ENCODE measurements at regions not wholly inside any gene's neighbourhood (a gene's known extent, or its start where the extent isn't known, plus 50 kb on each side); places are given as distances from the start of the nearest gene placed in this dataset.

DNA sequence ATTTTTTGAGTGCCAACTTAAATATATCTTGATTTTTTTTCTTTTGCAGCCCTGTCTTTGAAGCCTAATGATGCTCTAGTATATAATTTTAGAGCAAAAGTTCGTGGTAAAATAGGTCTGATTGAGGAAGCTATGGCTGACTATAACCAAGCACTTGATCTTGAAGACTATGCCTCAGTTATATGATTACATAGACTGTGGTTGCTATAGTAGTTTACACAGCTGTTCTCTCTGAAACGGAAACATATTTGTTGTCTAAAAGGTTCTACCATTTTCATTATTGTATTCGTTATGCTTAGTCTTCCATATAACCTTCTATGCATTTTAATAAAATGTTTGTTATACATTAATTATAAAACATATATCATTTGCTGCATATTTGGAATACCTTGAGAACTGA lies 246.7 kb downstream of the TTC6 start:
- intact Hi-C loops (cut with micrococcal nuclease; ENCODE audit: unreplicated experiment), result no loop called here
- CTCF ChIA-PET, result no interaction called here
- Histone ChIP-seq H3K4me3 (ENCODE audit: low read depth, low read length, poor library complexity, severe bottlenecking) (no peak overlapping the region), H3K9me3 (ENCODE audit: low read depth, low read length, poor library complexity, severe bottlenecking) (no peaks in the 10 kb centered on the region), H3K27ac (ENCODE audit: low read depth, low read length, poor library complexity, severe bottlenecking) (no peak overlapping the region), H3K27me3 (replicated peaks; ENCODE audit: insufficient read depth, low read depth, low read length, poor library complexity) (no peaks in the 10 kb centered on the region), H3K4me1 (ENCODE audit: insufficient read depth, low read length, poor library complexity, severe bottlenecking) (no peaks in the 10 kb centered on the region), H3K36me3 (ENCODE audit: insufficient read depth, low read length, poor library complexity, severe bottlenecking) (no peaks in the 10 kb centered on the region)
- BruUV-seq (replicated peaks), result no TSS peak
- POLR2A ChIA-PET (ENCODE audit: low non-redundant PET), result no interaction called here
- no peak for TF ChIP-seq EZH2 (IDR thresholded peaks at IDR 0.05; ENCODE audit: borderline replicate concordance, low read depth, low read length, poor library complexity, severe bottlenecking)
- TF ChIP-seq, protein P1, sequence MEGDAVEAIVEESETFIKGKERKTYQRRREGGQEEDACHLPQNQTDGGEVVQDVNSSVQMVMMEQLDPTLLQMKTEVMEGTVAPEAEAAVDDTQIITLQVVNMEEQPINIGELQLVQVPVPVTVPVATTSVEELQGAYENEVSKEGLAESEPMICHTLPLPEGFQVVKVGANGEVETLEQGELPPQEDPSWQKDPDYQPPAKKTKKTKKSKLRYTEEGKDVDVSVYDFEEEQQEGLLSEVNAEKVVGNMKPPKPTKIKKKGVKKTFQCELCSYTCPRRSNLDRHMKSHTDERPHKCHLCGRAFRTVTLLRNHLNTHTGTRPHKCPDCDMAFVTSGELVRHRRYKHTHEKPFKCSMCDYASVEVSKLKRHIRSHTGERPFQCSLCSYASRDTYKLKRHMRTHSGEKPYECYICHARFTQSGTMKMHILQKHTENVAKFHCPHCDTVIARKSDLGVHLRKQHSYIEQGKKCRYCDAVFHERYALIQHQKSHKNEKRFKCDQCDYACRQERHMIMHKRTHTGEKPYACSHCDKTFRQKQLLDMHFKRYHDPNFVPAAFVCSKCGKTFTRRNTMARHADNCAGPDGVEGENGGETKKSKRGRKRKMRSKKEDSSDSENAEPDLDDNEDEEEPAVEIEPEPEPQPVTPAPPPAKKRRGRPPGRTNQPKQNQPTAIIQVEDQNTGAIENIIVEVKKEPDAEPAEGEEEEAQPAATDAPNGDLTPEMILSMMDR (conservative IDR thresholded peaks at IDR 0.05; ENCODE audit: low read depth, low read length), result no peak
- no peak for DNase-seq (ENCODE audit: low spot score)

DNA sequence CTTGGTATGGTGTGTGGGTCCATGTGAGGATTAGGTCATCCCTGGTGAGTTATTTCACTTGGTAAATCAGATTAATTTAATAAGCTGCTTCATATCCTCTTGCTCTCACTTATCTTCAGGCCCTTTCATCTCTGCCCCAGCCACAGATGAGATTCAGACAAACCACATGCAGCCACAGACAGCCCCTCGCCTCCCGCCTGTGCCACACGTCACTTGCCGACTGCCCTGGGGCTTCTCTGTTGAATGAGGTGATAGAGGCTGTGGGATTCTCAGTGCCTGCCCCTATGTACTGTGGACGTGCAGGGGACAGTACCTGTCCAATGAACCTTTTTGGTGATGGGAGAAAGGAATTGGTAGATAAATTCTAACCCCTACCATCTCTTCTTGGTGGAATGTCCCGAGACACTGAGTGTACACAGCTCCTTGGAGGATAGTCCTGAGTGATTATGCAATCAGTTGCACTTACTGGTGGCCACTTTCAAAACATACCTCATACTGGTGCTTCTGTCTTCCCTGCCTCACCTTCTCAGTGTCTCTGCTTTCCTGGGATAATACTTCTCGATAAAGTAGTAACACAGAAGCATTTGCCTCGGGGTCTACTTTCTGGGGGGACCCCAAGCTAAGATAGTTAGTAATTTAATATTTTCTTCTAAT lies 248.7 kb downstream of the TTC6 start:
- TF ChIP-seq EZH2 (IDR thresholded peaks at IDR 0.05; ENCODE audit: borderline replicate concordance, low read depth, low read length, poor library complexity, severe bottlenecking), result no peak
- TF ChIP-seq, protein P1 (conservative IDR thresholded peaks at IDR 0.05; ENCODE audit: low read depth, low read length), result no peak
- ChIA-PET POLR2A (ENCODE audit: low non-redundant PET) (no interaction called here), CTCF (no interaction called here)
- intact Hi-C loops (cut with micrococcal nuclease; ENCODE audit: unreplicated experiment), result no loop called here
- H3K27me3 ChIP-seq (replicated peaks; ENCODE audit: insufficient read depth, low read depth, low read length, poor library complexity), result no peaks in the 10 kb centered on the region
- no peaks in the 10 kb centered on the region for H3K9me3 ChIP-seq (ENCODE audit: low read depth, low read length, poor library complexity, severe bottlenecking)
- no TSS peak for BruUV-seq (replicated peaks)
- no peak overlapping the region for H3K27ac ChIP-seq (ENCODE audit: low read depth, low read length, poor library complexity, severe bottlenecking)
- DNase-seq (ENCODE audit: low spot score), result no peak
- H3K36me3 ChIP-seq (ENCODE audit: insufficient read depth, low read length, poor library complexity, severe bottlenecking), result no peaks in the 10 kb centered on the region
- H3K4me1 ChIP-seq (ENCODE audit: insufficient read depth, low read length, poor library complexity, severe bottlenecking), result no peaks in the 10 kb centered on the region
- no peak overlapping the region for H3K4me3 ChIP-seq (ENCODE audit: low read depth, low read length, poor library complexity, severe bottlenecking)

DNA sequence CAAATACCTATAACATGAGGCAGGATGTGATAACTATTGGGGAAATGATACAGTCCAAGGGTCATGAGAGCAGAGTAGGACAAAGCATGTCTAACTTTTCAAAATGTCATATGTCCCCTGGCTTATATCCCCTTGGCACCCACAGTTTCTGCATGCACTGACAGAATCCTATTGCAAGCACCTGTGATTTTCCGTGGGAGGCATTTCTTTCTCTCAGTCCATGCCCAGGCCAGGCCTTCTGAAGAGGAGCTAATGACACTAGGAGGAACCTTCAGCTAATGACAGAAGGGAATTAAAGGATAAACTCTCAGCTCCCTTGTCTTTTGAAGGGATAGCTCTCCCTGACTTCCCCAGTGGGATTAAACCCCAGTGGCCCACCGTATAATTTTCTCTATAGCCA lies 249.2 kb downstream of the TTC6 start:
- DNase-seq (ENCODE audit: low spot score), result no peak
- H3K36me3 ChIP-seq (ENCODE audit: insufficient read depth, low read length, poor library complexity, severe bottlenecking), result no peaks in the 10 kb centered on the region
- BruUV-seq (replicated peaks), result no TSS peak
- H3K27me3 ChIP-seq (replicated peaks; ENCODE audit: insufficient read depth, low read depth, low read length, poor library complexity), result no peaks in the 10 kb centered on the region
- no peak overlapping the region for H3K4me3 ChIP-seq (ENCODE audit: low read depth, low read length, poor library complexity, severe bottlenecking)
- H3K9me3 ChIP-seq (ENCODE audit: low read depth, low read length, poor library complexity, severe bottlenecking), result no peaks in the 10 kb centered on the region
- no peak for TF ChIP-seq EZH2 (IDR thresholded peaks at IDR 0.05; ENCODE audit: borderline replicate concordance, low read depth, low read length, poor library complexity, severe bottlenecking)
- TF ChIP-seq, protein P1 (conservative IDR thresholded peaks at IDR 0.05; ENCODE audit: low read depth, low read length), result no peak
- ChIA-PET CTCF (no interaction called here), POLR2A (ENCODE audit: low non-redundant PET) (no interaction called here)
- H3K4me1 ChIP-seq (ENCODE audit: insufficient read depth, low read length, poor library complexity, severe bottlenecking), result no peaks in the 10 kb centered on the region
- no peak overlapping the region for H3K27ac ChIP-seq (ENCODE audit: low read depth, low read length, poor library complexity, severe bottlenecking)
- intact Hi-C loops (cut with micrococcal nuclease; ENCODE audit: unreplicated experiment), result no loop called here
